ENCODE measurements at regions not wholly inside any gene's neighbourhood (a gene's known extent, or its start where the extent isn't known, plus 50 kb on each side); places are given as distances from the start of the nearest gene placed in this dataset.
"Not testable (repeated sequence)": the region's sequence is repeated elsewhere in the genome, so short reads cannot be mapped to it uniquely, and the experiment has no call there.

DNA sequence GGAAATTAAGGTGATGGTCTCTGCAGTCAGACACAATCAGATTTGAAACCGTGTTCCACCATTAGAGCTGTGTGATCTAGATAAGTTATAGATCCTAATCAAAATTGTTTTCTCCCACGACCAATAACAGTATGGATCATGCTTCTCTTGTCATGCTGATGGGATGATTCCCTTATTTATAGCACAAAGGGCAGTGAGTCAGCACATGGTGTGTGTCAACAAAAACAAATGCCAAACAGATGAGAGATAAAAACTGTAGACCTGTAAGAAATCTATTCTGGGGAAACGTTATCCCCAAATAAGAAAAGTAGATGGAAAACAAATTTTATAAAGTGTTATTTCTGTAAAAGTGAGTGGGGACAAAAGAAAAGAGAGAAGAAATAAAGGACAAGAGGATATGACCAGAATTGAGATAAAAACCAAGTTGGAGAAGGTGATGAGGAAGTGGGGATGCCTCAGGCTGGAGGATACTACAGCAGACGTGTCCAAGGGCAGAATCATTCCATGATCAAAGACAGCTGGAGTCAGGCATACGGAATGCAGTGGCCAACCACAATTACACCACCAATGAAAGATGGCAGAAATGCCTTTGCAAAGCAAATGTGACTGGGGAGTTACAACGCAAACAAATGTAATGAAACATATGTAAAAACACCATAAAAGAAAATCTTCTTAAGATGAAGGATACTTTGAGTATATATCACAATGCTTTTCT, 377.8 kb upstream of the PRKX start:
- no peak for DNase-seq (ENCODE audit: low spot score)

DNA sequence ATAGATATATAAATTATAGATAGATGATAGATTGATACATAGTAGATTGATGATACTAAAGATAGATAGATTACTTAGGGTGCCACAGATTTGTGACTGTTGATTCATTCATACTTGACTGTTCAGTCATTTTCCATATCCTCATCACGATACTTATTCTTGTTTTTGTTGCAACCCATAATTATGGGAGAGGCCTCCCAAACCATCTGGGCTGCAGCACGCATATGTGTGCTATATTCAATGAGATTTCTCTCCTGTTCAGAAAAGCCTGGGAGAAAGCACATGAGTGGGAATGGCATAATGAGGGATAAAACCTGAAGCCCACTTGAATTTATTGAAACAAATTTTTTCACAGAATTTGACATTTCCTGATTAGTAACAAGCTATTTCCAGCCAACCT, 346.4 kb upstream of the PRKX start:
- no peak for DNase-seq (ENCODE audit: low spot score)

DNA sequence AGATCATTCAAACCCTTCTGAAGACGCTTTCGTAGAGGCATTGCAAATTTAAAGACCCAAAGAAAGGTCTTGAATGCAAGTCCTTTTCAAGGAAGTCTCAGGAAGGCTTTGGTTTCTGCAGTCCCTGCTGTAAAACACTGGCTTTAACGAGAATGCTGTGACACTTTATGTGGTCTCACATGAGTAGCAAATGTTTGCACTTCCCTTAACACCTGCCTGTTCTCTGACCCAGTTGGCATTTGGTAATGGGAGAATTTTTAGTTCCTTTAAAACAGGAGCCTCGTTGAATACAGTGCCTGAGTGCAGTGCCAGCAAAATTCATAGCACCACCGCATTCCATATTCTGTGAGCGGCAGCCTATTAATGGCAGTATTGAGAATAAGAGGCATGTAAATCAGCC, 330.5 kb upstream of the PRKX start:
- DNase-seq (ENCODE audit: low spot score), result no peak

DNA sequence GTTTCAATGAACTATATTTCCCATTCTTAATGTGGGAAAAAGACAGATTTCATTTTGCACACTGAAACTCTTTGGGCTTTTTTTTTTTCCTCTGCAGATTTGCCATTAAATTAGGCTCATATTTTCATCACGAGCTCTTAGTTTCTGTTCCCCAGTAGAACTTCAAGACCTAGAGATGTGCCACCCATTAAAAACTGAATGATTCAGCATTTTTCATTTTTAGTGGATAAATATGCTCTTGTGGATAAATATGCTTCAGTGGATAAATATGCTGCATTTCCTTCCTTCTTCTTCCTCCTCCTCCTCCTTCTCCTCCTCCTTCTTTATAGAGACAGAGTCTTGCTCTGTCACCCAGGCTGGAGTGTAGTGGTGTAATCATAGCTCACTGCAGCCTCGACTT, 322.4 kb upstream of the PRKX start:
- DNase-seq (ENCODE audit: low spot score), result no peak

DNA sequence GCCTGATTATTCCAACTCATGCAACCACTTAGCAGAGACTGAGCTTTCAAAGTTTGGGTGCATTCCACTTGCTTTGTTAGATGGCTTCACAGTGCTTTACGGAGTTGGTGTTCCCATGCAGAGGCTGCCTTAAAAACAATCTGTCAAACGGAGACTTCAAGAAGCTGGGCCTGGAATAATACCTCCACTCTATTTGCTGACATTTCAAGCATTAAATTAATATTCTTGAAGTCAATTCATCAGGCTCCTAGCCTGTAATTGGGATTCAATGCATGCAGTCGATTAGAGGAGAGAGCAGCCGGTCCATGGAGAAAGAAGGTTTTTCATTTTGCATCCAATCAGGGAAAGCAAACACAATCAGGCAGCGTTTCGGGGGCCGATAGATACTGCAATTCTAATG, 314.7 kb upstream of the PRKX start:
- no peak for DNase-seq (ENCODE audit: low spot score)

DNA sequence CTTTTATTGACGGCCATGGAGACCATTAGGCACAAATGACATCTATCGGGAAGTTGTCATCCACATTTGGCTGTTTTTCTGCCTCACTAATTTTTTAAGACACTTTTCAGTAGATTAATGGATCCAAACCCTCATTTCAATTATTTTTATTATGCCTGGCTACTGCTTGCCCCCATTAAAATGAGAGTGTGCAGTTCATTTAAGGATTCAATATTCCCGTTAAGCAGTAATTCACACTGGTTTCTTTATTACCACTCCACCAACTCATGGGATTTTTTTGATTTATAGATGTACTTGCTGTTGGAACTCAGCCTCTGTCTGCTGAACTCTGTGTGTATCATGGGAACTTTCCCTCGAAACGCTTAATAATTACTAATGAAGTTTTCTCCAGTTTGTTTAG, 291.8 kb upstream of the PRKX start:
- no peak for DNase-seq (ENCODE audit: low spot score)

DNA sequence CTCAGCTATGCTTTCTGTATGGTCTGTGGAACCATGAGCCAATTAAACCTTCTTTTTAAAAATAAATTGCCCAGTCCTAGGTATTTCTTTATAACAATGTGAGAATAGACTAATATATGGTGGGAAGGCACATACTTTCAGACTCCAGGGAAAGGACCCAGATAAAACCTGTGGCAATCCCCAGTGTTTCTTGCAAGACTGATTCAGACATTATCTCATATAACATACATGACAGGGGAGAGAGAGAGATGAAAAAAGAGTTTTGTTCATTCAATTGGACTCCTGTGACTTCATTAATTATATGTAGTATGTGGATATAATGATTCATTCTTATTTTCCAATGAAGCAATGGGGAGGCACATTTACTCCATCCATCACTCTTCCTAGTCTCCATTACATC, 291.4 kb upstream of the PRKX start:
- no peak for DNase-seq (ENCODE audit: low spot score)

DNA sequence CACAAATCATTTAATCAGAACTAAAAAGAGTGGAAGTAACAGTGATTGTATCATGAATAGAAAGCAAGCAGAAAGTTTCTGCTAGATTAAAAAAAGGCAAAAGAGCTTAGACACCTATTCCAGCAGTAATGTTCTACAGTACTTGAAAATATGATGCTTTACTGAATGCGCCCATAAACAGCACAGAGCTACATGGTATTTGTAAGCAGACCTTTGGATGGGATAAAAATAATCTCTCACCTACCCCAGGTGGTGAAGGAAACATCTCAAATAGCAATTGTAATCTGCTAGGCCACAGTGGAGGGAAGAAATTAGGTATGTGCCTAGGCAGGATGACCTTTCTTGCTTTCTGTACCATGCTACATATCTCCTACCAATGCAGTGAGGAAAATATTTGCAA, 280.9 kb upstream of the PRKX start:
- DNase-seq (ENCODE audit: low spot score), result no peak

DNA sequence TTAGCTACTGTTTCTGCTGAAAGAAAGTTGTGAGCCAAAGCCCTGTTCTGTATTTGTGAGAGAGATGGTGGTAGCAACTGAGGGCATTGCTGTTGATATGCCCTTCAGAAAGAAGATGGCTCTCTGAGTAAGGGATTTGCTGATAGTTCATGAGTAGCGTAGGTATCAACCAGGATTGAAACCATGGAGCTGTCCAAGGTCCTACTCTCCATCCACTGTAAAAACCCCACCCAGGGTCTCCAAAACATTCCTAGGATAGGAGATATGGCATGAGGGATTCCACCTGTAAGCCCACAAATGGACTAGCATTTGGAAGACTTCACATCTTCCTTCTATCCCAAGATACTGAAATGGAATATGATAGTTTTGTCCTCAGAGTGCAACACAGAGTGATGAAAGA, 277.1 kb upstream of the PRKX start:
- no peak for DNase-seq (ENCODE audit: low spot score)

DNA sequence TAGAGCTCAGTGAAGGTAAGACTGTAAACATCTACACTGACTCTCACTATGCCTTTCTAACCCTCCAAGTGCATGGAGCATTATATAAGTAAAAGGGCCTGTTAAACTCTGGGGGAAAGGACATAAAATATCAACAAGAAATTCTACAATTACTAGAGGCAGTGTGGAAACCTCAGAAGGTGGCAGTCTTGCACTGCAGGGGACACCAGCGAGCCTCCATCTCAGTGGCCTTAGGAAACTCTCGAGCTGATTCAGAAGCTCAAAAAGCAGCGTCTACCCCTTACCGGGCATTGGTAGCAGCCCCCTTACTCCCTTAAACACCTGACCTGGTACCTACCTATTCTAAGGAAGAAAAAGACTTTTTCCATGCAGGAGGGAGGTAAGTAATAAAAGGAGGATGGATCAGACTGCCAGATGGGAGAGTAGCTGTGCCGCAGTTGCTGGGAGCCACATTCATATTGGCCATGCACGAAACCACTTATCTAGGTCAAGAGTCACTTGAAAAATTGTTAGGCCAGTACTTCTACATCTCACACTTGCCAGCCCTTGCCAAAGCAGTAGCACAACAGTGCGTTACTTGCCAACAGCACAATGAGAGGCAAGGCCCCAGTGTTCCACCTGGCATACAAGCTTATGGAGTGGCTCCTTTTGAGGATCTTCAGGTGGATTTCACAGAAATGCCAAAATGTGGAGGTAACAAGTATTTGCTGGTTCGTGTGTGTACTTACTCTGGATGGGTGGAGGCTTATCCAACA, 258.8 kb upstream of the PRKX start:
- DNase-seq (ENCODE audit: low spot score), result not testable (repeated sequence)

DNA sequence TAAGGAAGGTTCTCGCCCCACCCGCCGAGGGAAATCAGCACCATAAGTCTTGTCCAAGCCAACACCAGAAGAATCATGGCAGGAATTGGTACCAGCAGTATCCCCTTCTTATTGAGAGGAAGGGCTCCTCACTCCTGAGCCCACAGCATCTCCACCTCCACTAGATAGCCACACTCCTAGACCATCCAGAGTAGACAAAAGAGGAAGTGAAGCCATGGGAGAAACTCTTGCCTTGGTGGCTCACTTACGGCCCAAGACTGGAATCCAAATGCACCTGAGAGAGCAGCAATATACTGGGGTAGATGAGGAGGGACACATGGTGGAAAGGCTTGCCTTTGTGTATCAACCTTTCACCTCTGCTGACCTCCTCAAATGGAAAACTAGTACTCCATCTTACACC, 255.3 kb upstream of the PRKX start:
- DNase-seq (ENCODE audit: low spot score), result no peak

DNA sequence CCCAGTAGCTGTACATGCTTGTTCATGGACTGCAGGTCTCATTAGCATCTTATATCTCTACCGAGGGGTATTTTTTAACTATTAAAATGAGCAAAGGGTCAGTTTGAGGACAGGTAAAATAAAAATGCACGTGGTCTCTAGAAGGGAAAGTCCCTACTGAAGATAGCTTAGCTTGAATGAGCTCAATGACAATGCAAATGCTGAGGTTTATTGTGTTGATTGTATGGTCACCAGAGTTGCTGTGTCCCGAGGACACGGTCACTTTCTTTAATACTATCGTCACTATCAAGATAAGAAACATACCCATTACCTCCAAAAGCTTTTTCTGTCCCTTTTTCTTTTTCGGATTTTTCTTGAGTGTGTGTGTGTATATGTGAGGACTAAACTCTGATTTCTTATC, 250.5 kb upstream of the PRKX start:
- no peak for DNase-seq (ENCODE audit: low spot score)

DNA sequence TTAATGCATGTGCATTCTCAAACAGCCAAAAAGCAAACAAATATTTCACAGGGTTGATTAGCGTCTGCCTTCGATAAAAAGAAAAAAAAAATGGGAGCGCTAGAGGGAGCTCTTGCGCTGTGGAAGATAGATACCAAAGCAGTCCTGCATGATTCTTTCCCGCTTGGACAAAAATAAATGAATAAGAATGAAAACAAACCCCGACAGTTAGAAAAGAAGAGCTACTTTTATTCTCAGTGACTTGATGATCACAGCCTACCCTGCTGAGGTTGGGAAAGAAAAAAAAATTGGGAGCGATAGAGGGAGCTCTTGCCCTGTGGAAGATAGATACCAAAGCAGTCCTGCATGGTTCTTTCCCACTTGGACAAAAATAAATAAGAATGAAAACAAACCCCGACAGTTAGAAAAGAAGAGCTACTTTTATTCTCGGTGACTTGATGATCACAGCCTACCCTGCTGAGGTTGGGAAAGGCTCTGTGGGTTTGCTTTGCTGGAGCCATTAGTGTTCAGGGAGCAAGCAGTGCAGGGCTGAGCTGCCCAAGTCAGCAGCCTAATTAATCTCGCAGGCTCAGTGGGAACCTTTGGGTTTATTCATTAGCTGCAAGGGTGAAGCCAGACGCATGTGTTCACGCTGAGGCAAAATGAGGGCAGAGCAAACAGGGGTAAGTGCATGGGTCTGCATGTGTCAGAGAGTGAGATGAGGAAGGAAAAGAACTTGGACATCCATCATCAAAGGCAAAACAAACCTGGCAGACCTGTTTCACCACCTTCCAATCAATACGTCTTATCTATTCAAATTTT, 249.3 kb upstream of the PRKX start:
- peak; percentile 3 for DNase-seq (ENCODE audit: low spot score)

DNA sequence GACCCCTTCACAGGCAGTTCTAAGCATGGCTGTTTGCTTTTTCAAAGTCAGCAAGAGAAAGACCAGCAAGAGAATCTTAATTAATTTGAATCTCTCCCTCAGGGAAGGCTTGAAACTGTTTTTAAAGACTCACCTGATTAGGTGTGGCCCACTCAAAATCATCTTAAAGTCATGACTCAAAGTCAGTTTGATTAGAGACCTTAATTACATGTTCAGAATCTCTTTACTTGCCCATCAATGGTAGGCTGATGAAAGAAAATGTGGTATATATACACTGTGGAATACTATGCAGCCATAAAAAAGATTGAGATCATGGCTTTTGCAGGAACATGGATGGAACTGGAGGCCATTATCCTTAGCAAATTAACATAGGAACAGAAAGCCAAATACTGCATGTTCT, 247.5 kb upstream of the PRKX start:
- DNase-seq (ENCODE audit: low spot score), result no peak

DNA sequence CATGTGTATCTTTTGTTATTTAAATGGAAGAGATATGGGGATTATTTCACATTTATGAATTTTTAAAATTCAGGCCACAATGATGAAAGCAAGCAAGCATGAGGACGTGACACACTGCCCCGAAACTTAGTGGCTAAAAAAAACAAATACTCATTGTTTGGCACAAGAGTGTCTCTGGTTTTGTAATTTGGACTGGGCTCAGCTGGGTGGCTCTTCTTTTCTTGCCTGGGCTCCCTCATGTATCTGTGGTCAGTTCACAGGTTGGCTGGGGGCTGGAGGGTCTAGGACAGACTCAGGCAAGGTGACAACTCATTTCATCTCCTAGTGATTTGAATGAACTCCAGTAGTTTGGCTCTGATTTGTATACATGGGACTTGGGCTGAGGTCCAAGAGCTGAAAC, 238.4 kb upstream of the PRKX start:
- DNase-seq (ENCODE audit: low spot score), result no peak

DNA sequence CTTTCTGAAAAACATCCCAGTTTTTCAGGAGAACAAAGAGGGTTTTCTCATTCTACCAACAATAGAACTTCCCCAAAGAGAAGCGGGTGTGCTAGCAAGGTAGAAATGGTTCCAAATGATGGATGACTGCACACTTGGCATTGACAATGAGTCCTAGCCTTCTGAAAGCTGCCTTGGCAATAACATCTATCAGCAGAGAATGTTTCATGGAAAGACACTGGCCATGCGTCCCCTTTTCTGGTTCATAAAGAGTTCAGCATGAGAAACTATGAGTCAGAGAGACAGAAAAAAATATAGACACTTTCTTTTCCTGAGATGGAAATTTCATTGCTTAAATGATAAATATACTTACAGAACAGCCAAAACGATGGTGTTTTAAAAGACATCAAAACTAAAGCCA, 236.9 kb upstream of the PRKX start:
- DNase-seq (ENCODE audit: low spot score), result no peak

DNA sequence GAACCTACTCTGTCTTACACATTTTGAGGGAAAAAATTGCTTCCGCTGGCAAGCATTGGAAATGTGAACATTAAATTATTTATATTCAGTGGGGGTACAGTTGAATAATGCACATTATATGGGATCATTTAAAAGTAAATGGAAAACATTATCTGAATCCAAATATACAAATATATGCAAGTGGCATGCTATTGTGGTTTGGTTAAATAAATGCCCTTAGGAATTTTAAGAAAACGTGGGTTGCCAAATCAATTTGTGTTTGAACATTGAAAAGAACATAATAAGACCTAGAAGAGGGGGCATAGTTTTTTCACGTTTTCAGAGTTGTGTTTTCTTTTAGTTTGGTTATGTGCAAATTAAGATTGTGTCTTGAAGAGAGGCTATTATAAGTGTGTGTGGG, 230.5 kb upstream of the PRKX start:
- no peak for DNase-seq (ENCODE audit: low spot score)

DNA sequence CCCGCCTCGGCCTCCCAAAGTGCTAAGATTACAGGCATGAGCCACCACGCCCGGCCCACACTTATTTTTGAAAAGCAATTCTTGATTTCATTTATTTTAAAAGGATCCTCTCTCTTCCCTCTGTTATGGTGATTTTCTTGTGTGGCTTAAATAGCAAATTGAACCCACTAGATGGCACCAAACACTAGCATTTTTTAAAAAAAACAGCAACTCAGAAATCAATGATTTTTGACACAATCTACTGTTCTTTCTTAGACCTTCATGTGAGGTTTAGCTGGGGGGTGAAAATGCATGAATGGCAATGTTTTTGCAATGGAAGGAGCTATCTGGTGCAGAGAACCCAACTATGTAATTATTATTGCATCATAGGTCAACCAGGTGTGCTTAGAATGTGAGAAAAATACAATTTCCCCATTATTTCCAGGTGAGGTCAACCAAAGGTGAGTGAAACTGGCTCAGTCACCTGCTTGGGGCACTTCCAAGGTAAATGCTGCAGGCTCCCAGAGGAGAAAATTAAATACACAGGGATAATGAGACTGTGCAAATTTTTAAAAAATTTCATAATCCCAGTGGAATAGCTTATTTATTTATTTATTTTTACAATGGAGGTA, 226.7 kb upstream of the PRKX start:
- DNase-seq (ENCODE audit: low spot score), result no peak

DNA sequence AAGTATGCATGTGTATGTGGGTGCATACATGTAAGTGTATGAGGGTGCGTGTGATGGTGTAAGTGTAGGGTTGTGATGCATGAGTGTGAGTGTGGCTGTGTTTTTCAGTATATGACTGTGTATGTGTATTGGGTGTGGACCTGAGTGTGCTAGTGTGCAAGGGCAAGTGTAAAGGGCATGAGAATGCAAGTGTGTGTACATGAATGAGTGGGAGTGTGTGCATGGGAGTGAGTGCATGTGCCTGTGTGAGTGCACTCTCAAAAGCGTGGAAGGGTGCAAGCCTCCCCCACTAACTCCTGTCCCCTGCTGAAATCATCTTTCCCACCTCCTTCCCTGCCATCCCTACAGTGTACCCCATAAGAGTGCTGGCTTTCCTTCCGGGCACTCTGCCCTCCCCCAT, 225.1 kb upstream of the PRKX start:
- no peak for DNase-seq (ENCODE audit: low spot score)

DNA sequence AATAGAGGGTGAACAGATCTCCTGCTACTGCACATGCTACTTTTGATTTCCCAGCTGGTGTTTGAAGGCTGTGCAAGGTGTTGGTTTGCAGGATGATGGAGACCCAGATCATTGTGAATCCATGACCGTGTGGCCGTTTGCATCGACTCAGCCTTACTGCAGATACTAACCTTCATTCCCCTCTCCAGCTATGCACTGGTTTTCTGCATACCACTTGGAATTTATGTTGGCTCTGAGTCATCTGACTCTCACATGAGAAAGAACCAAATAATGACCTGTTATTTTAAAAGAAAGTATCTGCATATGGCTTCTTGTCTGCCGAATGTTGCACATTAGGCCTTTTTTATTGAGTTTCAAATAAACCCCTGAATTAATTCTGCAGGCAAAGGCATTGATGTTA, 221.7 kb upstream of the PRKX start:
- DNase-seq (ENCODE audit: low spot score), result not testable (repeated sequence)

DNA sequence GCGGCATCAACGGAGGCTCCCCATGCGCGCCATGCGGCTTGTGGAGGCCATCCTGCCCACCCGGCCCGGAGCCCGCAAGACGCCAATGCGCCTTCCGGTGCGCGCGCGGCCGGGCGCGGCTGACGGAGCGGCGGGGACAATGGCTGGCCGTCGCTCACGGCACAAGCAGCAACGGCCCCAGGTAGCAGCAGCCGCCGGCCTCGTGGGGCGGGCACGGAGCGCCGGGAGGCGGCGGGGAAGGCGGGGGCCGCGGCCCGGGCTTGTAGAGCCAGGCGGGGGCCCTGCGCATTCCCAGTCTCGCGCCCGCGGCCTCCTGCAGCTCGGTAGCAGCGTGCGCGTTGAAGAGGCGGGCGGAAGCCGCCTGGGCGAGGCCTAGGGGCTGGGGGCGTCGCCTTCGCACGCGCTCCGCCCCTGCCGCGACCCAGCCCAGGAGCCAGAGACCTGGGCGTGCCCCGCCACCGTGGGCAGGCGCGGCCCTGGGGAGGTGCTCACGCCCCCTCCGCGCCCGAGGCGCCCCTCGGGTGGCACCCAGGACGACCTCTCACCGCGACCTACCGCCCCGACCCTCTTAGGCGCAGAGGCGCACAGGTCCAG, 207.1 kb upstream of the PRKX start:
- not testable (repeated sequence) for DNase-seq (ENCODE audit: low spot score)

All from putamen (tissue), 1 donor.